CD14-positive monocyte (primary cell): ENCODE measurements at regions not wholly inside any gene's neighbourhood (a gene's known extent, or its start where the extent isn't known, plus 50 kb on each side); places are given as distances from the start of the nearest gene placed in this dataset.

Source experiments
- DNase-seq, 3 donors: peaks; one replicate each; pipeline ENCODE4 v3.0.0-alpha.2; 2011 to 2022
- H2AFZ ChIP-seq: 2 replicates; pipeline ENCODE4 v1.6.0; 2012; ENCODE audit warnings: mild to moderate bottlenecking, low read depth, low read length, inconsistent platforms; ENCODE audit not compliant: insufficient read depth, poor library complexity, severe bottlenecking
- H3K27ac ChIP-seq, 2 donors: 1 replicate in 1 of 2; 2 replicates in 1 of 2; pipeline ENCODE4 v1.5.1; 2012 to 2013; ENCODE audit warnings: low read length in 2 of 2, control low read depth in 1 of 2, inconsistent platforms in 1 of 2, low read depth in 1 of 2, mild to moderate bottlenecking in 1 of 2
- H3K27me3 ChIP-seq, 2 donors: one replicate each; pipeline versions ENCODE4 v1.6.0 to v1.6.1; 2011 to 2013; ENCODE audit warnings: low read length in 2 of 2; ENCODE audit not compliant: control insufficient read depth in 2 of 2, insufficient read depth in 2 of 2
- H3K36me3 ChIP-seq, 2 donors: replicated peaks in 1 of 2; 1 replicate in 1 of 2; 2 replicates in 1 of 2; pipeline versions ENCODE4 v1.5.1 to v1.6.1; 2012 to 2013; ENCODE audit warnings: low read length in 2 of 2, control low read depth in 1 of 2, inconsistent platforms in 1 of 2, mild to moderate bottlenecking in 1 of 2; ENCODE audit not compliant: insufficient read depth in 2 of 2, control insufficient read depth in 1 of 2
- H3K4me1 ChIP-seq, 2 donors: 1 replicate in 1 of 2; 2 replicates in 1 of 2; pipeline versions ENCODE4 v1.5.1 to v1.6.1; 2012 to 2013; ENCODE audit warnings: low read length in 2 of 2, control low read depth in 1 of 2, inconsistent platforms in 1 of 2, mild to moderate bottlenecking in 1 of 2, moderate library complexity in 1 of 2; ENCODE audit not compliant: insufficient read depth in 2 of 2, control insufficient read depth in 1 of 2
- H3K4me2 ChIP-seq: replicated peaks from 2 replicates; pipeline ENCODE3; 2012; ENCODE audit warnings: low read length, moderate library complexity, mild to moderate bottlenecking; ENCODE audit not compliant: poor library complexity, severe bottlenecking; ENCODE audit errors: extremely low read depth
- H3K4me3 ChIP-seq, 3 experiments: fragments of 200-600 bp in 1 of 3; sonication (generic) in 1 of 3; replicated peaks in 1 of 3; 1 replicate in 2 of 3; 2 replicates in 1 of 3; pipeline ENCODE4 v1.5.1; 2011 to 2013; ENCODE audit warnings: low read length in 3 of 3, mild to moderate bottlenecking in 3 of 3, control low read depth in 2 of 3, low read depth in 2 of 3, inconsistent platforms in 1 of 3, moderate library complexity in 1 of 3
- H3K79me2 ChIP-seq: 2 replicates; pipeline ENCODE4 v1.6.0; 2012; ENCODE audit warnings: mild to moderate bottlenecking, control low read depth, inconsistent platforms, low read length, moderate library complexity; ENCODE audit not compliant: insufficient read depth
- H3K9ac ChIP-seq: 2 replicates; pipeline ENCODE4 v1.6.0; 2017; ENCODE audit warnings: low read length, mild to moderate bottlenecking; ENCODE audit not compliant: insufficient read depth, poor library complexity, severe bottlenecking
- H3K9me3 ChIP-seq, 2 donors: replicated peaks in 1 of 2; 1 replicate in 1 of 2; 2 replicates in 1 of 2; pipeline versions ENCODE4 v1.5.1 to v1.6.1; 2012 to 2013; ENCODE audit warnings: low read length in 2 of 2, control low read depth in 1 of 2; ENCODE audit not compliant: control insufficient read depth in 1 of 2, insufficient read depth in 1 of 2
- H4K20me1 ChIP-seq: 2 replicates; pipeline ENCODE4 v1.6.0; 2012; ENCODE audit warnings: mild to moderate bottlenecking, low read length, control low read depth, moderate library complexity; ENCODE audit not compliant: insufficient read depth
- H3K27ac Mint-ChIP-seq, 7 donors: one replicate each; pipeline ENCODE4 v1.8.0; 2020; ENCODE audit warnings: mild to moderate bottlenecking in 7 of 7, mixed read lengths in 7 of 7, moderate library complexity in 6 of 7, inconsistent platforms in 2 of 7
- H3K27me3 Mint-ChIP-seq, 3 donors: one replicate each; pipeline ENCODE4 v1.8.0; 2021 to 2022; ENCODE audit warnings: low read depth in 3 of 3, mild to moderate bottlenecking in 3 of 3, mixed read lengths in 3 of 3, moderate library complexity in 3 of 3, inconsistent platforms in 1 of 3
- H3K36me3 Mint-ChIP-seq, 2 donors: one replicate each; pipeline ENCODE4 v1.8.0; 2020; ENCODE audit warnings: mixed read lengths in 2 of 2, inconsistent platforms in 1 of 2, mild to moderate bottlenecking in 1 of 2
- H3K4me1 Mint-ChIP-seq: one replicate; pipeline ENCODE4 v1.8.0; 2020; ENCODE audit warnings: mild to moderate bottlenecking, mixed read lengths
- H3K4me3 Mint-ChIP-seq, 2 donors: one replicate each; pipeline ENCODE4 v1.8.0; 2020; ENCODE audit warnings: mild to moderate bottlenecking in 2 of 2, mixed read lengths in 2 of 2, moderate library complexity in 1 of 2
- H3K9me3 Mint-ChIP-seq, 7 donors: one replicate each; pipeline ENCODE4 v1.8.0; 2020 to 2022; ENCODE audit warnings: mixed read lengths in 7 of 7, mild to moderate bottlenecking in 6 of 7, moderate library complexity in 6 of 7, inconsistent platforms in 2 of 7
- WGBS: methylation state at CpG from one replicate; pipeline ENCODE4 v1.1.5; 2013; ENCODE audit warnings: missing lambda C conversion rate; ENCODE audit not compliant: insufficient coverage; 5-methylcytosine and 5-hydroxymethylcytosine counted together
- intact Hi-C, 2 donors: fragments of 100-400 bp; cut with micrococcal nuclease; formaldehyde crosslinking; loops; one replicate each; pipeline versions ENCODE4 v1.15.0 to v1.15.1; 2023
- TF ChIP-seq, protein P1 (sequence below): fragments of 200-600 bp; IDR thresholded peaks from one replicate; pipeline ENCODE4 v1.8.0; 2022; ENCODE audit warnings: antibody characterized with exemption, mild to moderate bottlenecking

DNA sequence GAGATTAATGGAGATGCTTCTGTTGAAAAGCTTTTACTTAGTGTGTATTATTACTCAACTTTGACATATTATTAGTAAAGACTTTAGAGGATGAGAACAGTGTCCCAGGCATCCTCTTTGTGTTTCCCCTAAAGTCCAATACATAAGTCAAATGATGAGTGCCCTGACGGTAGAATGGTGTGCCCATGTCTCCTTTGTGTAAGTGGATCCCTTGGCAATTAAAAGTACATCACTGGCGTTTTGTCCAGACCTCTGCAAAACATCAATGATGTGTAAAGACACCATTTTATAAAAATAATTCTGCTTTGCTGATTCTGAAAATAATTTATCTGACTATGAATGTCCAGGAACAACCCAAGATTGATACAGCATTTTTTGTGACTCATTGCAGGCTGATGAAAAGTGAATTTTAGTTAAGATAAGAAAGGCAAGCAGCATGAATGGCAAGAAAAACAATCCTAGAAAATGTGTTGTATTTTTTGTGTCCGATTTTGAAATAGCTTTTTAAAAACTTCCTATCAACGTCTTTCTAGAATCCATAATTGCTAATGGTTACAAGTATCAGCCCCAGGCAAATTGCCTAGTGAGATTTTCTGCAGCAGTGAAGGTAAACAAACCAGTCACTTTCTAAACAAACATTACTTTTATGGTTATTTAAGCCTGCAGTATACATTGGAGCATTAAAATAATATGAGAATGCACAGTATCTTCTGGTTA, 251.5 kb downstream of the PTPRC start:
- WGBS: no CpG with 5 or more reads among the region's 4 CpGs
- Histone ChIP-seq H2AFZ (no peak overlapping the region), H3K27ac (no peak overlapping the region), H3K9ac (no peak overlapping the region), H4K20me1 (no peaks in the 10 kb centered on the region), H3K4me1 (peaks cover 6 to 17% of the 10 kb centered on the region in 2 donors), H3K4me3 (no peak overlapping the region), H3K27me3 (no peaks in the 10 kb centered on the region), H3K79me2 (peaks cover 43% of the 10 kb centered on the region), H3K4me2 (no peak overlapping the region), H3K36me3 (peaks cover 0 to 22% of the 10 kb centered on the region in 2 donors), H3K9me3 (no peaks in the 10 kb centered on the region)
- Mint-ChIP-seq H3K9me3 (no peaks in the 10 kb centered on the region), H3K27ac (peak overlapping the region in 1 of 7 donors; percentile 35), H3K4me3 (no peak overlapping the region), H3K36me3 (peaks cover 7 to 16% of the 10 kb centered on the region in 2 donors), H3K4me1 (peaks cover 16% of the 10 kb centered on the region), H3K27me3 (no peaks in the 10 kb centered on the region)
- intact Hi-C loops: loop anchor here in 1 of 2 donors (10.0 kb wide), 1 partner anchor 54 kb away; no protein-coding TSS in a partner anchor
- no peak for DNase-seq
- TF ChIP-seq, protein P1, sequence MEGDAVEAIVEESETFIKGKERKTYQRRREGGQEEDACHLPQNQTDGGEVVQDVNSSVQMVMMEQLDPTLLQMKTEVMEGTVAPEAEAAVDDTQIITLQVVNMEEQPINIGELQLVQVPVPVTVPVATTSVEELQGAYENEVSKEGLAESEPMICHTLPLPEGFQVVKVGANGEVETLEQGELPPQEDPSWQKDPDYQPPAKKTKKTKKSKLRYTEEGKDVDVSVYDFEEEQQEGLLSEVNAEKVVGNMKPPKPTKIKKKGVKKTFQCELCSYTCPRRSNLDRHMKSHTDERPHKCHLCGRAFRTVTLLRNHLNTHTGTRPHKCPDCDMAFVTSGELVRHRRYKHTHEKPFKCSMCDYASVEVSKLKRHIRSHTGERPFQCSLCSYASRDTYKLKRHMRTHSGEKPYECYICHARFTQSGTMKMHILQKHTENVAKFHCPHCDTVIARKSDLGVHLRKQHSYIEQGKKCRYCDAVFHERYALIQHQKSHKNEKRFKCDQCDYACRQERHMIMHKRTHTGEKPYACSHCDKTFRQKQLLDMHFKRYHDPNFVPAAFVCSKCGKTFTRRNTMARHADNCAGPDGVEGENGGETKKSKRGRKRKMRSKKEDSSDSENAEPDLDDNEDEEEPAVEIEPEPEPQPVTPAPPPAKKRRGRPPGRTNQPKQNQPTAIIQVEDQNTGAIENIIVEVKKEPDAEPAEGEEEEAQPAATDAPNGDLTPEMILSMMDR: no peak

- intact Hi-C loops: loop anchor here in 1 of 2 donors (10.0 kb wide), 1 partner anchor 53 kb away; no protein-coding TSS in a partner anchor
- no peak overlapping the region for H3K4me2 ChIP-seq
- peaks cover 2 to 34% of the 10 kb centered on the region in 2 donors for H3K36me3 ChIP-seq
- H3K27ac ChIP-seq: no peak overlapping the region
- peaks cover 6 to 17% of the 10 kb centered on the region in 2 donors for H3K4me1 ChIP-seq
- H2AFZ ChIP-seq: no peak overlapping the region
- TF ChIP-seq, protein P1: no peak
- no peak overlapping the region for H3K9ac ChIP-seq
- Mint-ChIP-seq H3K36me3 (peaks cover 19 to 24% of the 10 kb centered on the region in 2 donors), H3K4me1 (peaks cover 18% of the 10 kb centered on the region), H3K27me3 (no peaks in the 10 kb centered on the region), H3K9me3 (no peaks in the 10 kb centered on the region), H3K27ac (no peak overlapping the region), H3K4me3 (no peak overlapping the region)
- H3K9me3 ChIP-seq: no peaks in the 10 kb centered on the region
- H3K4me3 ChIP-seq: no peak overlapping the region
- H3K27me3 ChIP-seq: no peaks in the 10 kb centered on the region
- H3K79me2 ChIP-seq: peaks cover 27% of the 10 kb centered on the region
- H4K20me1 ChIP-seq: no peaks in the 10 kb centered on the region
- DNase-seq: no peak
- WGBS: no CpG with 5 or more reads among the region's 1 CpG
Observed at GRCh38 chr1:198892065-198892464, 253.2 kb downstream of the PTPRC start.
